ENCODE measurements at regions not wholly inside any gene's neighbourhood (a gene's known extent, or its start where the extent isn't known, plus 50 kb on each side); places are given as distances from the start of the nearest gene placed in this dataset.

GRCh38 chr14:99055019-99055418 is 217.0 kb downstream of the BCL11B start:
- WGBS, 2 donors, result 81 to 83% methylated on average over 4 of the region's 4 CpGs
- no peaks in the 10 kb centered on the region for H3K36me3 ChIP-seq
- no peaks in the 10 kb centered on the region for H3K9me3 ChIP-seq
- TF ChIP-seq POLR2A (IDR thresholded peaks at IDR 0.05), result no peak
- TF ChIP-seq CTCF (IDR thresholded peaks at IDR 0.05), result no peak
- no peaks in the 10 kb centered on the region for H3K27me3 ChIP-seq
- intact Hi-C loops (cut with DNase I), result no loop called here
- no peak overlapping the region for H3K4me3 ChIP-seq (replicated peaks in 1 of 3)
- no peak for DNase-seq
- H3K4me1 ChIP-seq, result no peaks in the 10 kb centered on the region
- H3K27ac ChIP-seq, result no peak overlapping the region

GRCh38 chr14:99055816-99056215 is 216.2 kb downstream of the BCL11B start:
- DNase-seq, result no peak
- 76 to 88% methylated on average over 6 of the region's 6 CpGs for WGBS, 2 donors
- Histone ChIP-seq H3K27me3 (no peaks in the 10 kb centered on the region), H3K4me1 (no peaks in the 10 kb centered on the region), H3K36me3 (no peaks in the 10 kb centered on the region), H3K9me3 (no peaks in the 10 kb centered on the region), H3K27ac (no peak overlapping the region), H3K4me3 (replicated peaks in 1 of 3) (no peak overlapping the region)
- intact Hi-C loops (cut with DNase I), result no loop called here
- TF ChIP-seq POLR2A (IDR thresholded peaks at IDR 0.05), result no peak
- no peak for TF ChIP-seq CTCF (IDR thresholded peaks at IDR 0.05)

GRCh38 chr14:99057576-99058083 is 214.4 kb downstream of the BCL11B start:
- Histone ChIP-seq H3K4me1 (no peaks in the 10 kb centered on the region), H3K27ac (no peak overlapping the region), H3K9me3 (no peaks in the 10 kb centered on the region), H3K27me3 (no peaks in the 10 kb centered on the region), H3K36me3 (no peaks in the 10 kb centered on the region), H3K4me3 (replicated peaks in 1 of 3) (no peak overlapping the region)
- 85 to 86% methylated on average over 5 of the region's 5 CpGs for WGBS, 2 donors
- intact Hi-C loops (cut with DNase I), result no loop called here
- no peak for DNase-seq
- no peak for TF ChIP-seq CTCF (IDR thresholded peaks at IDR 0.05)
- no peak for TF ChIP-seq POLR2A (IDR thresholded peaks at IDR 0.05)

GRCh38 chr14:99058542-99058941 is 213.5 kb downstream of the BCL11B start:
- TF ChIP-seq POLR2A (IDR thresholded peaks at IDR 0.05) (no peak), CTCF (IDR thresholded peaks at IDR 0.05) (no peak)
- intact Hi-C loops (cut with DNase I), result no loop called here
- H3K27ac ChIP-seq, result no peak overlapping the region
- H3K4me3 ChIP-seq (replicated peaks in 1 of 3), result no peak overlapping the region
- H3K4me1 ChIP-seq, result no peaks in the 10 kb centered on the region
- 94 to 95% methylated on average over 8 of the region's 8 CpGs for WGBS, 2 donors
- no peaks in the 10 kb centered on the region for H3K36me3 ChIP-seq
- H3K9me3 ChIP-seq, result no peaks in the 10 kb centered on the region
- no peaks in the 10 kb centered on the region for H3K27me3 ChIP-seq
- no peak for DNase-seq

DNA sequence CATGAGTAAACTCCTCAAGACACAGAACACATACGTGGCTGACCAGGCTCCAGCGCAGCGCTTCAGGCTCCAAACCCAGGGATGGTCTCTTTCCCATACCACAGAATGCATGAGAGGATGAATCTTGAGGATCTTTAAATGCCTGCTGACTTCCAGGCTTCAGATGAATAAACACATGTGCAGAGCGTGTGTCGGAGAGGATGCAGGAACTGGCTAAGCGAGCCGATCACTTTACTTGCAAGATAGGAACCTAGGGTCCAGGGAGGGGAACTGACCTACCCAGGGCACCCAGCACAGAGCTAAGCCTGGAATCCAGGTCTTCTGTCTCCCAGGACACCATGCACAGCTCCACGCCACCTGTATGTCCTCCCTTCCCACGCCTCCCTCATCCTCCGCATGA is 209.8 kb downstream of the BCL11B start:
- Histone ChIP-seq H3K9me3 (no peaks in the 10 kb centered on the region), H3K4me1 (no peaks in the 10 kb centered on the region), H3K27ac (no peak overlapping the region), H3K4me3 (replicated peaks in 1 of 3) (no peak overlapping the region), H3K36me3 (no peaks in the 10 kb centered on the region), H3K27me3 (no peaks in the 10 kb centered on the region)
- intact Hi-C loops (cut with DNase I), result no loop called here
- TF ChIP-seq CTCF (IDR thresholded peaks at IDR 0.05), result no peak
- TF ChIP-seq POLR2A (IDR thresholded peaks at IDR 0.05), result no peak
- WGBS, 2 donors, result 90 to 96% methylated on average over 10 of the region's 10 CpGs
- DNase-seq, result no peak
